BLaER1 (cell line): ENCODE measurements at regions not wholly inside any gene's neighbourhood (a gene's known extent, or its start where the extent isn't known, plus 50 kb on each side); places are given as distances from the start of the nearest gene placed in this dataset.
"Not testable (repeated sequence)": the region's sequence is repeated elsewhere in the genome, so short reads cannot be mapped to it uniquely, and the experiment has no call there.

Source experiments
- H3K27ac ChIP-seq: shearing (Covaris generic); formaldehyde crosslinking; 2 replicates; pipeline ENCODE4 v1.8.1; 2022
- H3K27me3 ChIP-seq: shearing (Covaris generic); formaldehyde crosslinking; 2 replicates; pipeline ENCODE4 v1.8.1; 2022
- H3K36me3 ChIP-seq: shearing (Covaris generic); formaldehyde crosslinking; 2 replicates; pipeline ENCODE4 v1.8.1; 2022
- H3K4me1 ChIP-seq: shearing (Covaris generic); formaldehyde crosslinking; 2 replicates; pipeline ENCODE4 v1.8.1; 2022
- H3K4me2 ChIP-seq: shearing (Covaris generic); formaldehyde crosslinking; 2 replicates; pipeline ENCODE4 v1.8.1; 2022
- H3K4me3 ChIP-seq: shearing (Covaris generic); formaldehyde crosslinking; 2 replicates; pipeline ENCODE4 v1.8.1; 2022
- H3K9ac ChIP-seq: shearing (Covaris generic); formaldehyde crosslinking; 2 replicates; pipeline ENCODE4 v1.8.1; 2022
- H3K9me3 ChIP-seq: shearing (Covaris generic); formaldehyde crosslinking; 2 replicates; pipeline ENCODE4 v1.8.1; 2022
- H4K20me1 ChIP-seq: shearing (Covaris generic); formaldehyde crosslinking; 2 replicates; pipeline ENCODE4 v1.8.1; 2022
- Cebpa-rat ChIP-seq: shearing (Covaris generic); IDR thresholded peaks from 2 replicates; pipeline ENCODE4 v1.8.1; 2022

GRCh38 chrX:74358013-74358412 lies 54.0 kb downstream of the ZCCHC13 start:
- H3K36me3 ChIP-seq, H3K4me2 ChIP-seq, H3K27ac ChIP-seq, H3K4me3 ChIP-seq, H3K9me3 ChIP-seq, H3K27me3 ChIP-seq, H3K9ac ChIP-seq, H4K20me1 ChIP-seq, H3K4me1 ChIP-seq: not testable (repeated sequence)

DNA sequence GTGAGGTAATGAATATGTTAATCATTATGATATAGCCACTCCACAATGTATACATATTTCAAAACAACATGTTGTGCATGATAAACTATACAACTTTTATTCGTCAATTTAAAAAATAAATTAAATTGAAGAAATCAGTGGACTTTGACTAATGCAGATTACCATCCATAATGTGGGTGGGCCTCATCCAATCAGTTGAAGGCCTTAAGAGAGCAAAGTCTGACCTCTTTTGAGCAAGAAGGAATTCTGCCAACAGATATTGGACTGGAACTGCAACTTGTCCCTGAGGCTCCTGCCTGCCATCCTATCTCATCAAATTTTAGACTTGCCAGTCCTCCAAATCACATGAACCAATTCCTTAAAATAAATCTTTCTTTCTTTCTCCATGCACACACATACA lies 57.4 kb upstream of the SLC16A2 start:
- no peaks in the 10 kb centered on the region for H3K36me3 ChIP-seq
- H3K27ac ChIP-seq = no peak overlapping the region
- H3K9me3 ChIP-seq = peaks cover 4% of the 10 kb centered on the region; the same call in 1 of the 2 replicates
- H3K4me3 ChIP-seq = no peak overlapping the region
- no peak for TF ChIP-seq Cebpa-rat
- no peak overlapping the region for H3K9ac ChIP-seq
- no peaks in the 10 kb centered on the region for H3K4me1 ChIP-seq
- no peaks in the 10 kb centered on the region for H4K20me1 ChIP-seq
- H3K4me2 ChIP-seq = no peak overlapping the region
- peaks cover 31% of the 10 kb centered on the region for H3K27me3 ChIP-seq

DNA sequence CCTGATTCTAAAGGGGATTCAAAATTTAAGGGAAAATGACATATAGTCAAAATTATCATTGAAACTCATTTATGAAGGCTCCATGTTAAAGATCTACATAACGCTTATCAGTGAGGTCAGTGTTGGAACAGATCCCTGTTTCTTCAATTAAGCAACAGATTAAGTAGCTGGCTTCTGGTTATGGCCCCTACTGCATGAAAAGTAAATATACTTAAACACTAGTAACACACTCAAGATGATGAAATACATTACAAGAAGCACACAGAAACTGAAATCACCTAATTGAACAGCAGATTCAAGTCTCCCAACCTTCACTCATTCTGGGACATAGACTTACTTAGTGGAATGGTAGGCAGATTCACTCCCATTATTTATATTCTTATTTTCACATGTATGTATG lies 51.6 kb upstream of the SLC16A2 start:
- Histone ChIP-seq H3K4me1 (no peaks in the 10 kb centered on the region), H3K4me3 (no peak overlapping the region), H3K27me3 (peaks cover 78% of the 10 kb centered on the region), H3K9me3 (no peaks in the 10 kb centered on the region), H3K27ac (no peak overlapping the region), H3K4me2 (no peak overlapping the region), H3K9ac (no peak overlapping the region), H4K20me1 (no peaks in the 10 kb centered on the region), H3K36me3 (no peaks in the 10 kb centered on the region)
- TF ChIP-seq Cebpa-rat = no peak

- Histone ChIP-seq H3K4me2 (no peak overlapping the region), H4K20me1 (no peaks in the 10 kb centered on the region), H3K36me3 (no peaks in the 10 kb centered on the region), H3K9ac (no peak overlapping the region), H3K9me3 (no peaks in the 10 kb centered on the region), H3K4me1 (no peaks in the 10 kb centered on the region), H3K27me3 (peaks cover 85% of the 10 kb centered on the region), H3K27ac (no peak overlapping the region), H3K4me3 (no peak overlapping the region)
- no peak for TF ChIP-seq Cebpa-rat
Observed at GRCh38 chrX:74370487-74370886, 50.8 kb upstream of the SLC16A2 start.

- Histone ChIP-seq H3K27ac (no peak overlapping the region), H3K4me2 (no peak overlapping the region), H4K20me1 (no peaks in the 10 kb centered on the region), H3K9me3 (no peaks in the 10 kb centered on the region), H3K9ac (no peak overlapping the region), H3K4me1 (no peaks in the 10 kb centered on the region), H3K36me3 (no peaks in the 10 kb centered on the region), H3K27me3 (peaks cover 85% of the 10 kb centered on the region), H3K4me3 (no peak overlapping the region)
- TF ChIP-seq Cebpa-rat = no peak
Observed at GRCh38 chrX:74371425-74372222, 49.7 kb upstream of the SLC16A2 start.
